ENCODE measurements at regions not wholly inside any gene's neighbourhood (a gene's known extent, or its start where the extent isn't known, plus 50 kb on each side); places are given as distances from the start of the nearest gene placed in this dataset.

- TF ChIP-seq POLR2AphosphoS5 (IDR thresholded peaks at IDR 0.05; ENCODE audit: borderline replicate concordance, low read depth, low read length): no peak
- no peak for TF ChIP-seq EZH2 (IDR thresholded peaks at IDR 0.05)
Measured at GRCh38 chr11:92527467-92527866, 302.8 kb downstream of the FAT3 start.

Measured in SK-N-MC (cell line).